ENCODE measurements at regions not wholly inside any gene's neighbourhood (a gene's known extent, or its start where the extent isn't known, plus 50 kb on each side); places are given as distances from the start of the nearest gene placed in this dataset.

GRCh38 chr9:107883496-107884124, 394.0 kb upstream of the KLF4 start:
- no peak for DNase-seq

GRCh38 chr9:107881626-107882300, 392.2 kb upstream of the KLF4 start:
- DNase-seq, result no peak

- DNase-seq, result no peak
Observed at GRCh38 chr9:107878462-107878861, 388.9 kb upstream of the KLF4 start.

- DNase-seq, result no peak
Observed at GRCh38 chr9:107875571-107875980, 386.0 kb upstream of the KLF4 start.

- no peak for DNase-seq
Observed at GRCh38 chr9:107874591-107875369, 385.2 kb upstream of the KLF4 start.

- DNase-seq, result no peak
Observed at GRCh38 chr9:107874137-107874536, 384.6 kb upstream of the KLF4 start.

- DNase-seq, result no peak
Observed at GRCh38 chr9:107872457-107873192, 383.1 kb upstream of the KLF4 start.

- no peak for DNase-seq
Observed at GRCh38 chr9:107870927-107871680, 381.5 kb upstream of the KLF4 start.

GRCh38 chr9:107870221-107870620, 380.7 kb upstream of the KLF4 start:
- DNase-seq, result no peak

GRCh38 chr9:107869111-107869510, 379.5 kb upstream of the KLF4 start:
- no peak for DNase-seq

GRCh38 chr9:107868186-107868585, 378.6 kb upstream of the KLF4 start:
- DNase-seq, result no peak

- DNase-seq, result no peak
Observed at GRCh38 chr9:107867738-107868137, 378.2 kb upstream of the KLF4 start.

- DNase-seq, result no peak
Observed at GRCh38 chr9:107866711-107867311, 377.2 kb upstream of the KLF4 start.

- DNase-seq, result no peak
Observed at GRCh38 chr9:107863396-107863795, 373.8 kb upstream of the KLF4 start.

GRCh38 chr9:107862881-107863280, 373.3 kb upstream of the KLF4 start:
- DNase-seq, result no peak

GRCh38 chr9:107862323-107862722, 372.8 kb upstream of the KLF4 start:
- DNase-seq, result no peak

GRCh38 chr9:107861075-107861474, 371.5 kb upstream of the KLF4 start:
- DNase-seq, result no peak

GRCh38 chr9:107858260-107858659, 368.7 kb upstream of the KLF4 start:
- DNase-seq, result no peak

- DNase-seq, result no peak
Observed at GRCh38 chr9:107856633-107857032, 367.1 kb upstream of the KLF4 start.

GRCh38 chr9:107855164-107855563, 365.6 kb upstream of the KLF4 start:
- no peak for DNase-seq

GRCh38 chr9:107853461-107853860, 363.9 kb upstream of the KLF4 start:
- no peak for DNase-seq

- DNase-seq, result no peak
Observed at GRCh38 chr9:107852891-107853290, 363.3 kb upstream of the KLF4 start.
